Stimulated activated CD4-positive, alpha-beta T cell treated with anti-CD3 and anti-CD28 coated beads, Interleukin-4, amount 100 ng/mL, for 48 hours (primary cell): ENCODE measurements at regions not wholly inside any gene's neighbourhood (a gene's known extent, or its start where the extent isn't known, plus 50 kb on each side); places are given as distances from the start of the nearest gene placed in this dataset.
"Not testable (repeated sequence)": the region's sequence is repeated elsewhere in the genome, so short reads cannot be mapped to it uniquely, and the experiment has no call there.

Experiments
- DNase-seq, 2 donors: peaks; one replicate each; pipeline ENCODE4 v3.0.0-alpha.2; 2020; ENCODE audit warnings: low read depth in 2 of 2

- DNase-seq: no peak
Observed at GRCh38 chr4:123600987-123601904, 204.7 kb downstream of the SPRY1 start.

GRCh38 chr4:123602007-123602406, 205.4 kb downstream of the SPRY1 start:
- no peak for DNase-seq

GRCh38 chr4:123603165-123603564, 206.6 kb downstream of the SPRY1 start:
- no peak for DNase-seq

- DNase-seq: not testable (repeated sequence)
Observed at GRCh38 chr4:123605797-123606196, 209.2 kb downstream of the SPRY1 start.

GRCh38 chr4:123606336-123606735, 209.7 kb downstream of the SPRY1 start:
- DNase-seq: no peak

- DNase-seq: no peak
Observed at GRCh38 chr4:123606946-123607542, 210.4 kb downstream of the SPRY1 start.

GRCh38 chr4:123609829-123610228, 213.2 kb downstream of the SPRY1 start:
- no peak for DNase-seq

- no peak for DNase-seq
Observed at GRCh38 chr4:123613586-123614344, 217.2 kb downstream of the SPRY1 start.

- DNase-seq: no peak
Observed at GRCh38 chr4:123615901-123616300, 219.3 kb downstream of the SPRY1 start.

GRCh38 chr4:123616951-123617461, 220.4 kb downstream of the SPRY1 start:
- no peak for DNase-seq

GRCh38 chr4:123617791-123618190, 221.2 kb downstream of the SPRY1 start:
- no peak for DNase-seq

GRCh38 chr4:123618606-123619005, 222.0 kb downstream of the SPRY1 start:
- no peak for DNase-seq

GRCh38 chr4:123619326-123619725, 222.7 kb downstream of the SPRY1 start:
- no peak for DNase-seq

- no peak for DNase-seq
Observed at GRCh38 chr4:123619895-123620294, 223.3 kb downstream of the SPRY1 start.

- DNase-seq: no peak
Observed at GRCh38 chr4:123621072-123621705, 224.6 kb downstream of the SPRY1 start.

GRCh38 chr4:123622572-123622971, 226.0 kb downstream of the SPRY1 start:
- DNase-seq: no peak

GRCh38 chr4:123623611-123624010, 227.0 kb downstream of the SPRY1 start:
- DNase-seq: no peak

- DNase-seq: no peak
Observed at GRCh38 chr4:123624959-123625358, 228.4 kb downstream of the SPRY1 start.

GRCh38 chr4:123628288-123628687, 231.7 kb downstream of the SPRY1 start:
- no peak for DNase-seq

- DNase-seq: no peak
Observed at GRCh38 chr4:123631786-123632692, 235.4 kb downstream of the SPRY1 start.

- DNase-seq: no peak
Observed at GRCh38 chr4:123632693-123633030, 236.1 kb downstream of the SPRY1 start.
